Upper lobe of right lung (tissue), 1 donor: ENCODE measurements at regions not wholly inside any gene's neighbourhood (a gene's known extent, or its start where the extent isn't known, plus 50 kb on each side); places are given as distances from the start of the nearest gene placed in this dataset.
"Not testable (repeated sequence)": the region's sequence is repeated elsewhere in the genome, so short reads cannot be mapped to it uniquely, and the experiment has no call there.

ENCODE experiments used
- ATAC-seq: fragments of 200-7000 bp; cut with Tn5 transposase; one replicate; pipeline ENCODE4 v1.9.1; 2020; ENCODE audit warnings: mild to moderate bottlenecking, moderate library complexity
- DNase-seq: peaks from one replicate; pipeline ENCODE4 v3.0.0-alpha.2; 2020
- H3K27ac ChIP-seq: fragments of 200-600 bp; one replicate; pipeline ENCODE4 v1.8.0; 2022
- H3K27me3 ChIP-seq: fragments of 200-600 bp; one replicate; pipeline ENCODE4 v1.8.0; 2022; ENCODE audit warnings: mild to moderate bottlenecking
- H3K36me3 ChIP-seq: fragments of 200-600 bp; one replicate; pipeline ENCODE4 v1.8.0; 2022
- H3K4me1 ChIP-seq: fragments of 200-600 bp; one replicate; pipeline ENCODE4 v1.8.0; 2022
- H3K4me3 ChIP-seq: fragments of 200-600 bp; one replicate; pipeline ENCODE4 v1.8.0; 2022; ENCODE audit warnings: mild to moderate bottlenecking
- H3K9me3 ChIP-seq: fragments of 200-600 bp; one replicate; pipeline ENCODE4 v1.8.0; 2022
- intact Hi-C: fragments of 100-400 bp; cut with DNase I; formaldehyde crosslinking; loops from one replicate; pipeline ENCODE4 v1.11.0; 2022
- TF ChIP-seq, protein P1 (sequence below): fragments of 200-600 bp; IDR thresholded peaks from one replicate; pipeline ENCODE4 v1.8.0; 2022; ENCODE audit warnings: antibody characterized with exemption
- donor health status: DM: no; HTN: yes; CAD: no; lungs with severe emphysema.

DNA sequence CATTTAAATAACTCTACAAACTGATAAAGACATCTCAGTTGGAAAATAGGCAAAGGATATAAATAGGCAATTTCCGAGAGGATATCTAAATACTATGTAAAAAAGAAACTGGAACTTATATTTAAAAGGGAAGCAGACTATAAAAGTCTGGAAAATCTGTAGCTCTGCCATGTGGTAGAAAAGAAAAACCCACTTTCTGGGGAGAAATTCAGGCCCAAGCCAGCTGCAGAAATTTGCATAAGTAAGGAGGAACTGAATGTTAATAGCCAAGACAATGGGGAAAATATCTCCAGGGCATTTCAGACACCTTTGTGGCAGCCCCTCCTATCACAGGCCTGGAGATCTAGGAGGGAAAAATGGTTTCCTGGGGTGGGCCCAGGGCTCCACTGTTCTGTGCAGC, 97.8 kb upstream of the ZBED5 start:
- no peaks in the 10 kb centered on the region for H3K4me1 ChIP-seq
- no peak overlapping the region for H3K4me3 ChIP-seq
- H3K27ac ChIP-seq: no peak overlapping the region
- intact Hi-C loops: no loop called here
- no peaks in the 10 kb centered on the region for H3K27me3 ChIP-seq
- ATAC-seq (no peak), DNase-seq (no peak)
- TF ChIP-seq, protein P1, sequence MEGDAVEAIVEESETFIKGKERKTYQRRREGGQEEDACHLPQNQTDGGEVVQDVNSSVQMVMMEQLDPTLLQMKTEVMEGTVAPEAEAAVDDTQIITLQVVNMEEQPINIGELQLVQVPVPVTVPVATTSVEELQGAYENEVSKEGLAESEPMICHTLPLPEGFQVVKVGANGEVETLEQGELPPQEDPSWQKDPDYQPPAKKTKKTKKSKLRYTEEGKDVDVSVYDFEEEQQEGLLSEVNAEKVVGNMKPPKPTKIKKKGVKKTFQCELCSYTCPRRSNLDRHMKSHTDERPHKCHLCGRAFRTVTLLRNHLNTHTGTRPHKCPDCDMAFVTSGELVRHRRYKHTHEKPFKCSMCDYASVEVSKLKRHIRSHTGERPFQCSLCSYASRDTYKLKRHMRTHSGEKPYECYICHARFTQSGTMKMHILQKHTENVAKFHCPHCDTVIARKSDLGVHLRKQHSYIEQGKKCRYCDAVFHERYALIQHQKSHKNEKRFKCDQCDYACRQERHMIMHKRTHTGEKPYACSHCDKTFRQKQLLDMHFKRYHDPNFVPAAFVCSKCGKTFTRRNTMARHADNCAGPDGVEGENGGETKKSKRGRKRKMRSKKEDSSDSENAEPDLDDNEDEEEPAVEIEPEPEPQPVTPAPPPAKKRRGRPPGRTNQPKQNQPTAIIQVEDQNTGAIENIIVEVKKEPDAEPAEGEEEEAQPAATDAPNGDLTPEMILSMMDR: no peak
- H3K36me3 ChIP-seq: no peaks in the 10 kb centered on the region
- no peaks in the 10 kb centered on the region for H3K9me3 ChIP-seq

DNA sequence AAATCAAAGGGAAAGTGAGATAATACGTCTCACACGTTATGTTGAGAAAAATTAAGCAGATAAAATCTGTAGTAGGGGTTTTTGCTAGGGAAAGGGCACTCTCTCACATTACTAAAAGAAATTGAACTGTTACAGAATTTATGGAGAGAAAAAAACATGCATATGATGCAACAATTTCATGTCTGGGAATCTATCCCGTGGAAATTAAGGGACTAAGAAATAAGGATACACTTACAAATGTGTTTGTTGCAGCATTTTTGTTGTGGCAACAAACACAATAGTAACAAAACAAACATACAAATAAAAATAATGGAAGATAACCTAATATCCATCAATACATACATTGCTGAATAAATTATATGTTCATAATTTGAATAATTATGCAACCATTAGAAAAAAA, 96.3 kb upstream of the ZBED5 start:
- H3K27ac ChIP-seq: no peak overlapping the region
- intact Hi-C loops: no loop called here
- H3K27me3 ChIP-seq: no peaks in the 10 kb centered on the region
- DNase-seq: no peak
- H3K4me1 ChIP-seq: no peaks in the 10 kb centered on the region
- no peak for ATAC-seq
- TF ChIP-seq, protein P1: no peak
- no peak overlapping the region for H3K4me3 ChIP-seq
- no peaks in the 10 kb centered on the region for H3K9me3 ChIP-seq
- H3K36me3 ChIP-seq: no peaks in the 10 kb centered on the region

DNA sequence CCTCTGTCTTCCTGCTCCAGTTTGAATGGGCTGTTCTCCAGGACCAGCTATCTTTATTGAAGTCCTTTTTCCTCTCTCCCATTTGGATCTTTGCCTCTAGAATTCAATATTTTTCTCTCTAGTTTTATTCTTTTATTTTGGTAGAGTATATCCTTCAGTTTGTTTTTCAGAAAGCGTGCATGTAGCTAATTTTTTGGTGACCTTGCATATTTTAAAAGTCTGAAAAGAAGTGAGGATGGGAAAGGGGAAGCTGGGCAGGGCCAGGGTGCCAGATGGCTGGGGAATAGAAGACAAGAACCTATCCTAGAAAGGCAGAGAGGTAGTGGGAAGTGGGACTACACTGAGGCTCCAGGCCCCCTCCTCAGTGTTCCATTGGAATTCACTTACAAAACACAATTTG, 95.0 kb upstream of the ZBED5 start:
- no peak overlapping the region for H3K27ac ChIP-seq
- H3K4me1 ChIP-seq: no peaks in the 10 kb centered on the region
- no peaks in the 10 kb centered on the region for H3K36me3 ChIP-seq
- H3K27me3 ChIP-seq: no peaks in the 10 kb centered on the region
- TF ChIP-seq, protein P1: no peak
- intact Hi-C loops: no loop called here
- DNase-seq (no peak), ATAC-seq (no peak)
- H3K4me3 ChIP-seq: no peak overlapping the region
- no peaks in the 10 kb centered on the region for H3K9me3 ChIP-seq

DNA sequence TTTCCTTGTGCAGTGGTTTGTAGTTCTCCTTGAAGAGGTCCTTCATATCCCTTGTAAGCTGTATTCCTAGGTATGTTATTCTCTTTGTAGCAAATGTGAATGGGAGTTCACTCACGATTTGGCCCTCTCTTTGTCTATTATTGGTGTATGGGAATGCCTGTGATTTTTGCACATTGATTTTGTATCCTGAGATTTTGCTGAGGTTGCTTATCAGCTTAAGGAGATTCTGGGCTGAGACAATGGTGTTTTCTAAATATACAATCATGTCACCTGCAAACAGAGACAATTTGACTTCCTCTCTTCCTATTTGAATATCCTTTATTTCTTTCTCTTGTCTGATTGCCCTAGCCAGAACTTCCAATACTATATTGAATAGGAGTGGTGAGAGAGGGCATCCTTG, 90.1 kb upstream of the ZBED5 start:
- H3K9me3 ChIP-seq, H3K36me3 ChIP-seq, H3K4me1 ChIP-seq, intact Hi-C loops, ATAC-seq, H3K4me3 ChIP-seq, DNase-seq, H3K27ac ChIP-seq, H3K27me3 ChIP-seq: not testable (repeated sequence)

DNA sequence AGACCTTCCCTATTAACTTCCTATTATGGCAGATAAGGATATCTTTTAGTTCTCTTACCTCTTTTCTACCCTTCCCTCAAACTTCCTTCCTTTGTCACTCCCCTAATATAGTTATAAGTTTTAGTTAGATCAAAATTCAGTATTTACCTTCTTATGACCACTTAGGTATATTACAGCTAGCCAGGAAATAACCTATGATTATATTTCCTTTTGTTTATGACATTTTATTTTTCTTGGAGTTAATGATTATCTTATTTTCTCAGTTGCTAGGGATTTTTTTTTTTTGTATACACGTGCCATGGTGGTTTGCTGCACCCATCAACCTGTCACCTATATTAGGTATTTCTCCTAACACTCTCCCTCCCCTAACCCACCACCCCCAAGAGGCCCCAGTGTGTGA, 88.2 kb upstream of the ZBED5 start:
- H3K27ac ChIP-seq: no peak overlapping the region
- H3K4me1 ChIP-seq: no peaks in the 10 kb centered on the region
- H3K36me3 ChIP-seq: no peaks in the 10 kb centered on the region
- H3K27me3 ChIP-seq: no peaks in the 10 kb centered on the region
- ATAC-seq (no peak), DNase-seq (no peak)
- H3K4me3 ChIP-seq: no peak overlapping the region
- no peaks in the 10 kb centered on the region for H3K9me3 ChIP-seq
- intact Hi-C loops: no loop called here
- TF ChIP-seq, protein P1: no peak

DNA sequence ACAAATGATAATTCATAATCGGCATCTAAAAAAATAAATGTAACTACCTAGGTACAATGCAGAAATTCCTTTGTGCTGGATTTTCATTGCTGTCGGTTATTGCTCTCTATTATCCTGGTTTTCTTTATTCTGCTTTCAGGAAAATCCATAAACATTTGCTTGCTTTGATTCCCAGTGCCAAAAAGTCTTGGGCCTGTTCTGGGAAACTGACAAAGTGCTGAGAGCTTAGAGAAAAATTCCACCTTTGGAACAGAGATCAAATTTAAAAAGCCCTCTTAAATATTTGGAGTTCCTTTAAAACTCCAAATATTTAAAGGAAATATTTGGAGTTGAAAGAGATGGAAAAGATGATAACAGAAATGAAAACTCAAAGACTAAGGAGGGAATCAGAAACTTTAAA, 87.3 kb upstream of the ZBED5 start:
- intact Hi-C loops: no loop called here
- ATAC-seq: no peak
- TF ChIP-seq, protein P1: no peak

More for the DNA sequence above, 87.3 kb upstream of the ZBED5 start:
- Histone ChIP-seq H3K27me3 (no peaks in the 10 kb centered on the region), H3K4me3 (no peak overlapping the region), H3K27ac (no peak overlapping the region), H3K36me3 (no peaks in the 10 kb centered on the region), H3K9me3 (no peaks in the 10 kb centered on the region), H3K4me1 (no peaks in the 10 kb centered on the region)
- no peak for DNase-seq
